Activated CD8-positive, alpha-beta memory T cell treated with anti-CD3 and anti-CD28 coated beads for 36 hours (primary cell): ENCODE measurements at regions not wholly inside any gene's neighbourhood (a gene's known extent, or its start where the extent isn't known, plus 50 kb on each side); places are given as distances from the start of the nearest gene placed in this dataset.

Experiments
- CTCF ChIA-PET: fragments of 350-600 bp; sonication (Branson Sonifier 250); formaldehyde crosslinking; loops from one replicate; lab custom pipeline; 2021; ENCODE audit warnings: antibody characterized with exemption; lab: Charles Lee
- POLR2A ChIA-PET: fragments of 350-600 bp; sonication (Branson Sonifier 250); formaldehyde crosslinking; loops from one replicate; lab custom pipeline; 2021; ENCODE audit warnings: antibody characterized with exemption; lab: Charles Lee

DNA sequence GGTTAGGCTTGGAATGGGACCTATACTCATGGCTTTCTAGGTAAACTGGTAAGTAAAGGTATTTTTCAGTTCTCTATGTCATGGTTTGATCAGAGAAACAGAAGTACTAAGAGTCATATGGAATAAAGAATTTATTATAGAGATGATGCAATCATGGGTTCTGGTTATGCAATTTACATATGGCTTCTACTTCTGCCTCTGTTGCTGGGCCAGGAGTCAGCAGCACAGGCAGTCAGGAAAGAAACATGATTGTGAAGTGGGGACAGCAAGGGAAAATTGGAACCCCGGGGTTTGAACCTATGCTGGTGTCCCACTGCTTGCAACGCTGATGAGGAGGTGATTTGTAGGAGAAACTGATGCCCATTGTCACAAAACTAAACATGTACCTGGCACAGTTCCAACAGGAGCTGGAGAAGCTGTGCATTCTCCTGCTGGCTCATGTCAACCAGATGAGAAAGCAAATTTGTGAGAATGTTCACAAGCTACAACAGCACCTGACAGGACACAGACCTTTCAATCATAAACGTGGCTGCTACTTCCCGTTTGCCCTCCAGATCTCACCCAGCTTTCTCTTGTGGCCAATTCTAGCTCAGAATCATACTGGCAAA, 887.1 kb downstream of the TFAP2A start:
- ChIA-PET CTCF (no interaction called here), POLR2A (no interaction called here)

DNA sequence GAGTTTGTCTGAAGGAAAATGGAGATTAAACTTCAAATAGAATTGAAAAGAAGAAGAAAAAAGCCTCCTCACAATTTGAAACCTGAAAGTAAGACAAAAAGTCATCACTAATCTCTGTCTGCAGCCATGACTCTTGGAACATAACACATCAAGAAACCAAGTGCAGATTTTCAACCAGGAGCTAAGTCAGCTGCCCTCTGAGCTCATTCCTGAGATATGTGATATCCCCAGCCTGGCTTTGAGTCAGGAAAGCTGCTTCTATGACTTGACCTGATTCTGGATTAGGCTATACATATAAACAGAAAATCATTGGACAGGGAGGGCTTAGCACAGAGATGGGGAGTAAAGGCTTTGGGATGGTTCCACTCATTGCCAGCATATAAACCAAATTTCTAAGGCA, 891.4 kb downstream of the TFAP2A start:
- CTCF ChIA-PET, result no interaction called here
- POLR2A ChIA-PET, result no interaction called here

DNA sequence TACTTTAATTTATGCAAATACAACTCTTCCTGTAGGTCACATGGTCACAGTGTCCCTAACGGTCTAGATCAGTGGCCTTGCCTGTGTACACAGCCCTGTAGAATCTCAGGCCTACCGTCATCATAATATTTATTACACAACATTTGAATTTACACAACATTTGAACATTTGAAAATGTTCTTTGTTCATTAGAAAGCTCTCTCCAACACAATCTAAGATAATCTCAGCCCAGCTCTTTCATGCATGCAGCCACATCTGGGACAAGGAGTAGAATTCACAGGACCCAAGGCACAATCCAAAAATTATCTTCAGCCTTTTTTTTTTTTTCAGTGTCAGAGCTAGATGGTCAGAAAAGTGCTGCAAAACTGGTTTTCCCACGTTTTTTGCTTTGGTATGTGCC, 892.8 kb downstream of the TFAP2A start:
- ChIA-PET POLR2A (no interaction called here), CTCF (no interaction called here)

DNA sequence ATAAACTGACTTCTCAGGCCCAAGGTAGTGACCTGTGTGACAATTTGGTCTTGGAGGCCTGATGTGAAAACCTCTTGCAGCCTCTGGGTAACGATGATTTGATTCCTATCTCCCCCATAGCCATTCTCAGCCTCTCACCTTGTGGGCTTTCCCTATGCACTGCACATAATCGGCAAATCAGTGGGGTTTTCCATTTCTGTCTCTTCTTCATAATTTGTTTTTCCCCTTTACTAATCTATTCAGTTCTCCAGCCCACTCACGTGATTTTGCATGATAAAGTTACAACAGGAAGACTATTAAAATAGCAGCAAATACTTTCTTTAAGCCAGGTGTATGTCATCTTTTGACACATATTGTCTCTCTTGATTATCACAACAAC, 893.7 kb downstream of the TFAP2A start:
- ChIA-PET POLR2A (no interaction called here), CTCF (no interaction called here)

DNA sequence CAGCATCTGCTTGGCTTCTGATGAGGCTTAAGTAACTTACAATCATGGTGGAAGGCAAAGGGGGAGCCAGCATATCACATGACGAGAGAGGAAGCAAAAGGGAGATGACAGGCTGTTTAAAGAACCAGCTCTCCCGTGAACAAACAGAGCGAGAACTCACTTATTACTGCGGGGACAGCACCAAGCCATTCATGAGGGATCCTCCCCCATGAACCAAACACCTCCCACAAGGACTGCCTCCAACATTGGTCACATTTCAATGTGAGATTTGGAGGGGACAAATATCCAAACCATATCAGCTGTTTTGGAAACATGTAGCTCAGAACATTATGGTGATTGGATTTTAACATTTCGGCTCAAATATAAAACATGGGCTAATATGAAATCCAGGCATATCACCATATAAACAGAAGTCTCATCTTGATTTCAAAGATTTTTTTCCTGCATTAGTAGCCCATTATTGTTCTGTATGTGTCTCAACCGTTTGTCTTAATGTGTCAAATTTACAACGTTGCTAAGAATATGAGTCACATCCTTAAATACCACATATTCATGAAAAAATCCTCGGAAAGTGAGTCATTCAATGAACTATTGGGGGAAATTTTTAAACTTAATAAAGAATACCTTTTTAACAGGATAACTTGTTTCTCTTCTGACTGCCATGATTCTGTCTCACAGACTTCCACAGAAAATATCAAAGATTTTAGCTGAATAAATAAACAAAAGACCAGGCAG, 894.3 kb downstream of the TFAP2A start:
- POLR2A ChIA-PET, result no interaction called here
- CTCF ChIA-PET, result no interaction called here

DNA sequence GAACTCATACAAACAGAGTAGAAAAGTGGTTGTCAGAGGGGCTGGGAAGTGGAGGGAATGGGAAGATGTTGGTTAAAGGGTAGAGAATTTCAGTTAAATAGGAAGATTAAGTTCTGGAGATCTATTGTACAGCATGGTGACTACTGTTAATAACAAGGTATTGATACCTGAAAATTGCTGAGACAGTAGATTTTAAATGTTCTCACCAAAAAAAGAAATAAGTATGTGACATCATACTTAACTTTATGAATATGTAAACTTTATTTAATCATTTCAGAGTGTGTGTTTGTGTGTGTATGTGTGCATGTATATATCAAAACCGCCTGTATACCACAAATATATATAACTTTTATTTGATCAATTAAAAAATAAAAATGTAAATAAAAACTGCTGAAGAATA, 896.4 kb downstream of the TFAP2A start:
- ChIA-PET CTCF (no interaction called here), POLR2A (no interaction called here)

DNA sequence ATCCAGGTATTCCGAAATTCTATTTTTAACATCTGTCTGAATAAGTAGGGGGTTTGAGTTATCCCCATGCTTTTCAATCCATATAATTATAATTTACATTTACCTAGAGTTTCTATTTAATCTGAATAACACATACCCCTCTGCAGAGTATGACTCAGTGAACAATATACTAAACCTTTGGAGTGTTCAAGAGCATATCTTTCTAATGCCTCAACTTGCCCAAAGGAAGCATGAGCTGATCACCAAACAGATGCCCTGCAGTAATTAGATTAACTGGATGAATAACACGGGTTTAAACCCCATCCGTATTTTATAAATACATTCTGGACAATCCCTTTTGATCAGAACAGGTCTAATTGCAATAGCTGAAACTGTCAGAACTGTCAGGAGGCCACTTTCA, 897.1 kb downstream of the TFAP2A start:
- POLR2A ChIA-PET, result no interaction called here
- CTCF ChIA-PET, result no interaction called here

DNA sequence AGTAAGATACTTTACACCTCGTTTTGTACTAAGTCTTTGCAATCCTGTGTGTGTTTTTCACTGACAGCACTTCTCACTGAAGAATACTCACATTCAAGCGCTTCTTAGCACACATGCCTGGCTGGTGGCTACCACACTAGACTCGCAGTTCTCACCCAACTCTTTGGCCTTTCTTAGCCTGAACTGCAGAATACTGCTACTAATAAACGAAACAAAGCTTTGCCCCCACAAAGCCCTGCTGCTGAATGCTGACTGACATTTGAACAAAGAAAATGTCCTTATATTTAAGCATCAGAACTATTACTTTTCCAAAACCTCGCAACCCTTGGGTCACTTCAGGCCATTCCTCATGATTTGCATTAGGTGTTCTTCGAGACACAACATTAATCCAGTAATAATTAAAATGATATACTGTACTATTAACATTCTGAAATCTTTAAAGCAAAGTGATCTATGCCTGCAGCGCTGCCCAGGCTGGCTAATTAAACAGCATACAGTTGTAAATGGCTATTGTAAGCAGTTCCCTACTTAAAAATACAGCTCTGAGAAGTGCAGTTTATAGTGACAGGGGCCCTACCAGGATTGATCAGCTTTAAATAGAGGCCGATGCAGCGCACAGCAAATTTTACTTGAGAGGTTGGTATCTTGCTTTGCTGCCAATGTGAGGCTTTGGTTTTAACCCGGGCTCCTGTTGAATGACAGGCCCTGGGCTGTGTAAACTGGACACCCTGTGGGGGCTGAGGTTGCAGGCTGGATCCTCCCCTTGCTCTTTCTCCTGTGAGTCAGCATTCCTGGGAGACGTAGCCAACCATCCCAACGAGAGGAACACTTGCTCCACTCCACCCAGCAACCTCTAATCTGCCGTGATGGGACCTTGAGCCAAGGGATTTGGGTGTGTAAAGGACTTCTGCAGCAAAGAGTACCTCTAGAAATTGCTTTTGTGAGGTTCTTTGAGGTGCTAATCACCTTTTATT, 899.0 kb downstream of the TFAP2A start:
- POLR2A ChIA-PET, result no interaction called here
- CTCF ChIA-PET, result no interaction called here

DNA sequence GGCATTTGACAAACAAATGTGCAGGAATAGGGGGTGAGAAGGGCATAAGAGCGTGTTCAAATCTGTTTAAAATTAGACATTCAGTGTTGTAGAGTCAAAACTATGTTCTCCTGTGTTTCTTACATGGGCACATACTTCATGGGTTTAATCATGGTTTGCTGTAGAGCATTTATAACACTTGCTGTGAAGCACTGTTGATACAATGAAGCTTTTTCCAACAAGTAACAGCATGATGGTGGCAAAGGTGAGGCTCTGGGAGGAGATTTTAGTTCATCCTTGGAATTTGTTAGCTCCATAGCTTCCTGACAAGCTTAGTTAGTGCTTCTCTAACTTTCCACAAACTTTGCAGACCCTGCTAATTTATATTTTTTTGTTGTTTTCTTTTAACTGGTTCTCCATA, 900.7 kb downstream of the TFAP2A start:
- POLR2A ChIA-PET, result no interaction called here
- CTCF ChIA-PET, result no interaction called here

DNA sequence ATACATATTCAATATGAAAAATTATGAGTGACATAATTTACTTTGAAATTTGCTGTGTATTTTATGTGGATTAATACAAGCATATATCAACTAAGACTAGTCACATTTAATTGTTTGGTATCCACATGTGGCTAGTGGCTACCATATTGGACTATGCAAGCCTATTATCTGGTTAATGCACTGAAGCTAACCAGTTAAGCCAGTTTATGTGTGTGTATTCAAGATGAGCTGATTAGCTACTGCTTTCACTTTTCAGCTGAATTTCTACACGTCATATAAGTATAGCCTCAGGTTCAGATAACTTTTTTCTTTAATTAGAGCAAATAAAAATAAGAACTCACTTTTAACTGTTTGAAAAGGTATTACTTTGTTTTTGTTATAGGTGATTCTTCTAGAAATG, 903.7 kb downstream of the TFAP2A start:
- POLR2A ChIA-PET, result no interaction called here
- CTCF ChIA-PET, result no interaction called here

DNA sequence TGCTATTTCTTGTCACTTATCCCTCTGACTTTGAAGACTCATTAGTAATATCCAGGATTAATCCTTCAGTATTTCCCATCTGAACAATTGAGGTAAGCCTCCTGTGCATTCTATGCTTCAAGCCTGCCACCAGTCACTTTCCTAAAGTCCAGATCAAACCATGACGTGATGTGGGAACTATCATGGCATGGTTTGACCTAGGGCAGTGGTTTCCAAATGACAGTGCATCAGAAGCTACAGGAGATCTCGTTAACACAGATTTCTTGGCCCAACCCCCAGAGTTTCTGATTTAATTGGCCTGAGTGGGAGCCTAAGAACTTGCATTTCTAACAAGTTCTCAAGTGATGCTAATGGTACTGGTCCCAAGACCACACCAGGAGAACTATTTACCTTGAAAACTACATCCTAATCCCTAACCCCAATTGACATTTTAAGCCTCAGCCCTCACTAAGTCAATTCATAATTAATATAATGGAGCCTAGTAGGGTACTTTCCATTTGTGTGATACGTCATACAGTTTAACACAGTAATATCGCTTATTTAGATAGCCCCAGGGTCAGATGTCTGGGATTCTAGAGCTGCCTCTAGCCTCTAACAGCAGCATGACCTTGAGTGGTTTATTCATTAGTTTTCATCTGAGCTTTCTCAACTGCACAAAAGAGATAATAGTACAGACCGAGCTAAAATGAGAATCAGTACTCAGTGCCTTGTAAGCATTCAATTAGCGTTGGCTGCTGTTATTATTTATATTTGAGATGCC, 907.6 kb downstream of the TFAP2A start:
- ChIA-PET CTCF (interaction anchor here (0.6 kb wide), 1 partner anchor 1420 kb away, joined by 3 read pairs; no protein-coding TSS in a partner anchor), POLR2A (no interaction called here)

DNA sequence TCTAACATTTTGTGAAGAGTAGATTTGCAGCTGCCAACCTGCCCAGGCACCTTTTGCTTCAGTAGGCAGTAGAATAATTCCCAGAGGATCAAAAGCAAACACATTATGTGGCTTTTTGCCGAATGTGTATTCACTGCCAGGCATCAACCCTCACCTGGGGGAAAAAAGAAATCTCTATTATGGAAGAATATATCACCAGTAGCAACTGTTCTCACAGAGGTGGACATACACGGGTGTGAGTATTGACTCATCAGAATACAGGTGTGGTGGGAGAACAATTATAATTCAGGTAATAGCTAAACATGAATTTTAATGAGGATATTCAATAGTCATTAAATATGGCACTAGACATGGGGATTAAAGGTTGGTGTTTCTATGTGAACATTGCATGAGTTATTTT, 910.7 kb downstream of the TFAP2A start:
- ChIA-PET POLR2A (no interaction called here), CTCF (no interaction called here)

DNA sequence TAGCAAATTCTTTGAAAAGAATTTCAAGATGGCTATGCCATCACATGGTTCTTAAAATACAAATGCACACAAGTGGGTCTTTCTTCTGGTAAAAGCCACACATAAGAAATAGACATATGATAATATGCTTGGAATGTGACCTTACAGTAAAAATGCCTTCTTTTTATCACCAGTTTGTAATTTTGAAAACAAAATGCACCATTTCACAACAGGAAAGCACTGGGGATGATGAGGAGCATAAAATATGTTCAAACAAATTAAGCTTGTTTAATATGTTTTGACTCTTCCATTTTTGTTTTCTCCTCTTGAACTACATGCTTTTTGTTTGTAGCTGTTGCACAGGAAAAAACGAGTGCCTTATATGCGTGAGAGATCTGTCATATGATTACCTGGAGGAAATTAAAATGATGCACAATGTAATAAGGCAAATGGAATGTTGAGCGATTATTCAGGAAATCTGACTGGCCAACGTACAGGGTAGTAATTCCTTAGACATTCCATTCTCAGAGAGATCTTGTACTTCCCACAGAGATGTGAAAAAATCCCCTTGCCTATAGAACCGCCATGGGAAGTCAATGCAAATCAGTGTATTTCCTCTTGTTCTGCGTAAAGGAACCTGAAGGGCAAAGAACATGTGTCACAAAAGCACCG, 911.6 kb downstream of the TFAP2A start:
- ChIA-PET CTCF (no interaction called here), POLR2A (no interaction called here)

DNA sequence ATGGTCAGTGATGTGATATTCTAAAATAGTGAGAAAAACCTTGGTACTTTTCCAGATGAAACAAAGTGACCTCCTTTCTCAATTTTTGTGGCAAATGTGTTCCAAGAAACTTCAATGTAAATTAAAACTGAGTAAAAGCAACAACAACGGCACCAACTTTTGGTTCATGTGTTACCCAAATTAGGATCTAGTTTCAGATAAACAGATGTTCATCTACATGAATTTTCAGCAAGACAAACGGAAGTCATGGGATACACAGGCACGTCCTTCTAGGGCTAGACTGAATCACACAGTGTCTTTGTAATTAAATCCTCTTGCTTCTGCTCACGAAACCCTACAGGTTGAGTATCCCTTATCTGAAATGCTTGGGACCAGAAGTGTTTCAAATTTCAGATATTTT, 915.2 kb downstream of the TFAP2A start:
- CTCF ChIA-PET, result no interaction called here
- POLR2A ChIA-PET, result no interaction called here

DNA sequence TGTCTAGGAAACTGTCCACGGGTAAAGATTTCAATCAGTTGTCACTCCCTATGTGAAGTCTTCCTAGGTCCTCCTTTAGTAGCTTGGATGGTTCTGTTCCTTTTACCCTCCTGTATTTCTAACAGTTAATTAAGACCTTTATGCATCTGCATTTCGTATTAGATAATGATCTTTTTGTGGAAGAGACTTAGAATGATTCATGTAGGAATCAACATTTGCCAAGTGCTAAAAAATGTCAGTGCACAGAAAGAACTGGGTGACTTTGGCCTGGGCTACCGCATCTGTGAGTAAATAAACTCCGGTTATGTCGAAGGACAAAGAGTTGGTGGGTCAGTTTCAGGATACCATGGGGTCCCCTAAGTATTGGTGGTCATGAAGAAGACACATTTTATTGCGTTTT, 918.0 kb downstream of the TFAP2A start:
- ChIA-PET CTCF (no interaction called here), POLR2A (no interaction called here)

DNA sequence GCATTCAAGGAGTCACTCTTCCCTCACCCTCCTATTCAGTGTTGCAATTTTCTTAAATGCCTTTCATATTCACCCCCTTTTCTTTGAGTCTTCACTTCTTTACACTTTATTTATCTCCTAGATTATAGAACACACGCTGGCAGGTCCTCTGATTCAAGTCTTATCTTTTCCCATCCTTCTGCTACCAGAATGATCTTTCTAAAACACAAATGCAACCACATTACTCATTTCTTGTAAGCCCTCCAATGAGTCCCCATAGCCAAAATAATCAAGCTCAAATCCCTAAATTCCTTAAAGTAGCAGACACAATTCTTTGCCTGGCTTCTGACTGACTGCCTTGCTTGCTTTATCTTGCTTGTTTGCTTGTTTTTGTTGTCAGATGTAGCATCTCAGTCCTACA, 920.0 kb downstream of the TFAP2A start:
- CTCF ChIA-PET, result no interaction called here
- POLR2A ChIA-PET, result no interaction called here

DNA sequence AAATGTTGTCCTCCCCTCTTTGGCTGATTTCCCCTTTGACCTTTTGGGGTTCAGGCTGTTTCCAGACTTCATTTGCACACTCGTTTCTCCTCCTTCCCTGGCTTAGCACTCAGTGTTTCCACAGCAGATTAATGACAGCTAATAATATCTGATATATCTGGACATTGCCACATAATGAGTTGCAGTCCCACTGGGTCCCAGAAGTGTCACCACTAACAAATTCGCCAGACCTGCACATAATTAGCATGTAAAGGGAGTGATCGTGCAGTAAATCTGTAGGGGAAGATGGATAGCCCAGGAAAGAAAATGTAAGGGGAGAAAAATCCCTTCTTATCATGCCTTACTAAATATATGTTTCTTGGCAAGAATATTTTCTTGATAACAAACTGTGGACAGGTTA, 922.1 kb downstream of the TFAP2A start:
- ChIA-PET CTCF (no interaction called here), POLR2A (no interaction called here)

DNA sequence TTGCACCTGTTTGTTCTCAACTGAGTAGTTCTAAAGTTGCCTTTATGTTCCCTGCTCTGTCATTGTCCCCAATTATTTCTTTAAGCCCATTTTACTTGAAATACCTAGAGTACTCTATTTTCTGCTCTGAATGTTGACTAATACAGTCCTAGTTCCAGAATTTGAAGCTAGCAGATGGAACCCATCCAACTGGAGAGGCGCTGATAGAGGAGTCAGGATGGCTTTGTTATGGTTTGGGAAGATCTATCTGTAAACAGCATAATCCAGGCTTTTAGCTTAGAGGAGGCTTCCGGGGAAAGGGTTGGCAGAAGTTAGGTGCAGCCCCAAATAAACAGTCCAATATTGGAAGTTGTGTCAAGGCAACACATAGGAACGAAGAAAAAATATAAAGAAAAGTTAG, 927.7 kb downstream of the TFAP2A start:
- CTCF ChIA-PET, result no interaction called here
- POLR2A ChIA-PET, result no interaction called here

DNA sequence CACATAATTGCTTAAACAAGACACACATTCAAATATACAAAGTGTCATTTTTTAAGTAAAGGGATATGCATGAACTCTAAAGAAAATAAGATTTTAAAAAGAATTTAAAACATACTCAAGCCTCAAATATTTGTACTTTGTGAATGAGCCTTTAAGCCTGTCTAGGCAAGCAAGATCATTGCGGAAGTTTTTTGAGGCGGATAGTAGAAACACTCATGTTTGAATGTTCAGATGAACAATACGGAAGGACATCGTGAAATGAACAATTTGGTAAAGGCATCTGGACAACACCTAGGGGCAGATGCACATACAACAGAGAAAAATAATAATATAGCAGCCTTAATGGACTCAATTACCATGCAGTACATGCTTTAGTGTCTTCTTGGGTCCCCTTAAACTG, 928.9 kb downstream of the TFAP2A start:
- ChIA-PET CTCF (no interaction called here), POLR2A (no interaction called here)
